Psoas muscle (tissue), 7 donors: ENCODE measurements at regions not wholly inside any gene's neighbourhood (a gene's known extent, or its start where the extent isn't known, plus 50 kb on each side); places are given as distances from the start of the nearest gene placed in this dataset.

Source experiments
- ATAC-seq, 4 donors: fragments of 200-7000 bp; cut with Tn5 transposase; one replicate each; pipeline ENCODE4 v1.9.1; 2020; ENCODE audit warnings: moderate library complexity in 3 of 4, mild to moderate bottlenecking in 2 of 4
- DNase-seq, 2 donors: peaks; one replicate each; pipeline ENCODE4 v3.0.0-alpha.2; 2020
- H3K27ac ChIP-seq: fragments of 200-600 bp; one replicate; pipeline ENCODE4 v1.8.0; 2022
- H3K27me3 ChIP-seq, 3 donors: fragments of 200-600 bp in 1 of 3; one replicate each; pipeline versions ENCODE4 v1.6.1 to v1.8.0; 2013 to 2022; ENCODE audit warnings: low read length in 2 of 3, mild to moderate bottlenecking in 2 of 3, moderate library complexity in 1 of 3; ENCODE audit not compliant: insufficient read depth in 3 of 3
- H3K36me3 ChIP-seq, 2 donors: fragments of 200-600 bp in 1 of 2; one replicate each; pipeline versions ENCODE4 v1.6.1 to v1.8.0; 2013 to 2022; ENCODE audit warnings: low read depth in 1 of 2, mild to moderate bottlenecking in 1 of 2, moderate library complexity in 1 of 2; ENCODE audit not compliant: insufficient read depth in 1 of 2
- H3K4me1 ChIP-seq: fragments of 200-600 bp; one replicate; pipeline ENCODE4 v1.8.0; 2022
- H3K4me3 ChIP-seq: fragments of 200-600 bp; one replicate; pipeline ENCODE4 v1.8.0; 2022; ENCODE audit warnings: mild to moderate bottlenecking
- H3K9me3 ChIP-seq: fragments of 200-600 bp; one replicate; pipeline ENCODE4 v1.8.0; 2022
- WGBS, 3 donors: extraction: QIAGEN DNeasy Blood & Tissue Kit; methylation state at CpG; one replicate each; pipeline versions ENCODE4 v1.1.6 to v1.1.7; 2013; 5-methylcytosine and 5-hydroxymethylcytosine counted together
- intact Hi-C, 2 donors: fragments of 100-400 bp; cut with DNase I; formaldehyde crosslinking; loops; one replicate each; pipeline versions ENCODE4 v1.11.0 to v1.14.2; 2022
- TF ChIP-seq, protein P1 (sequence below): fragments of 200-600 bp; IDR thresholded peaks from one replicate; pipeline ENCODE4 v1.8.0; 2022; ENCODE audit warnings: antibody characterized with exemption
- donor health status: healthy with polysubstance abuse.
- donor health status: DM: no; HTN: no; CAD: no; lungs with moderate emphysema.
- donor health status: Bipolar disorder and iron deficiency.
- donor health status: healthy.
- donor health status: DM: yes; HTN: yes; CAD: no.
- donor health status: DM: no; HTN: no; CAD: no.
- donor health status: DM: yes; HTN: yes; CAD: no.

DNA sequence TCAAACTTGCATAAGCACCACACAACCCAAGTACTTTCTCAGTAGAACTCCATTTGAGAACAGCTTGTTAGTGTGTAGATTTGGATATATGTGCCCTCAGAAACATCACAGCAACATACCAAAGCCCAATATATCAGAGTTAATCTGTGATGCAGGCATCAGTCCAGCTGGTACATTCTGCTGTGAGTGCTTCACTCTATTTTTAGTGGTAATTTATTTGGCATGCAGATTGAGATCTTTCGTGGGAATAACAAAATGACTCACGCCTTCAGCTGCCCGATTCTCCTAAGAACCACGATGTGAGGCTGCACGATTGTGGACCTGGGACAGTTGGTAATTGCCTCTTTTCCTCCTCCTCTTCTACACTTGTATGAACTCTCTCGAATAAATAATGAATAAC, 730.7 kb downstream of the SQOR start:
- H3K36me3 ChIP-seq: no peaks in the 10 kb centered on the region
- no peaks in the 10 kb centered on the region for H3K9me3 ChIP-seq
- H3K4me3 ChIP-seq: no peak overlapping the region
- TF ChIP-seq, protein P1, sequence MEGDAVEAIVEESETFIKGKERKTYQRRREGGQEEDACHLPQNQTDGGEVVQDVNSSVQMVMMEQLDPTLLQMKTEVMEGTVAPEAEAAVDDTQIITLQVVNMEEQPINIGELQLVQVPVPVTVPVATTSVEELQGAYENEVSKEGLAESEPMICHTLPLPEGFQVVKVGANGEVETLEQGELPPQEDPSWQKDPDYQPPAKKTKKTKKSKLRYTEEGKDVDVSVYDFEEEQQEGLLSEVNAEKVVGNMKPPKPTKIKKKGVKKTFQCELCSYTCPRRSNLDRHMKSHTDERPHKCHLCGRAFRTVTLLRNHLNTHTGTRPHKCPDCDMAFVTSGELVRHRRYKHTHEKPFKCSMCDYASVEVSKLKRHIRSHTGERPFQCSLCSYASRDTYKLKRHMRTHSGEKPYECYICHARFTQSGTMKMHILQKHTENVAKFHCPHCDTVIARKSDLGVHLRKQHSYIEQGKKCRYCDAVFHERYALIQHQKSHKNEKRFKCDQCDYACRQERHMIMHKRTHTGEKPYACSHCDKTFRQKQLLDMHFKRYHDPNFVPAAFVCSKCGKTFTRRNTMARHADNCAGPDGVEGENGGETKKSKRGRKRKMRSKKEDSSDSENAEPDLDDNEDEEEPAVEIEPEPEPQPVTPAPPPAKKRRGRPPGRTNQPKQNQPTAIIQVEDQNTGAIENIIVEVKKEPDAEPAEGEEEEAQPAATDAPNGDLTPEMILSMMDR: no peak
- no peak overlapping the region for H3K27ac ChIP-seq
- intact Hi-C loops: no loop called here
- WGBS, 3 donors: 35 to 43% (median 39%) methylated on average over 6 of the region's 6 CpGs
- H3K4me1 ChIP-seq: no peaks in the 10 kb centered on the region
- DNase-seq: peak in 1 of 2 donors; percentile 36
- no peaks in the 10 kb centered on the region for H3K27me3 ChIP-seq
- no peak for ATAC-seq

GRCh38 chr15:46366360-46367007, 731.7 kb downstream of the SQOR start:
- no peak for ATAC-seq
- no peaks in the 10 kb centered on the region for H3K4me1 ChIP-seq
- DNase-seq: no peak
- H3K27ac ChIP-seq: no peak overlapping the region
- no peaks in the 10 kb centered on the region for H3K36me3 ChIP-seq
- H3K27me3 ChIP-seq: no peaks in the 10 kb centered on the region
- 43 to 56% (median 49%) methylated on average over 2 of the region's 2 CpGs for WGBS, 3 donors
- H3K9me3 ChIP-seq: peaks cover 2% of the 10 kb centered on the region
- no peak overlapping the region for H3K4me3 ChIP-seq
- TF ChIP-seq, protein P1: no peak
- intact Hi-C loops: no loop called here

DNA sequence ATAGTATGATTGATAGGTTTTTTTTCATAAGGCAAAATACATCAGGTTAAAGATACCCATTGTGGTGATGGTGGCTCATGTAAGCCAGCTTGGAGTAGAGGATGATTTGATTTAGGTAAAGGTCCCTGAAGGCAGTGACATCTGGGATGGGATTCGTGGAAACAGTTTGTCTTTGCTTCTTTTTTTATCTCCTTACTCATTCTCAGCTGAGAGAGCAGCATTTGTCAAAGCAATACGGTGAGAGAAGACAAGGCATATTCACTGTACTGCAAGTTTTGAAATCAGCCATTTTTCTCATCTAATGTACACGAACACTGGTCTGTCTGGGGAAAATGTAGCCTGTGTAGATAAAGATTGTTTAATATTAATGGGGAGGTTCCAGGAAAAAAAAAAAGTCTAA, 749.1 kb downstream of the SQOR start:
- H3K36me3 ChIP-seq: no peaks in the 10 kb centered on the region
- no peak overlapping the region for H3K27ac ChIP-seq
- intact Hi-C loops: no loop called here
- ATAC-seq (no peak), DNase-seq (no peak)
- H3K27me3 ChIP-seq: no peaks in the 10 kb centered on the region
- no peaks in the 10 kb centered on the region for H3K9me3 ChIP-seq
- TF ChIP-seq, protein P1: no peak
- WGBS, 3 donors: 54 to 59% (median 59%) methylated on average over 3 of the region's 3 CpGs
- no peaks in the 10 kb centered on the region for H3K4me1 ChIP-seq
- no peak overlapping the region for H3K4me3 ChIP-seq

- 63 to 74% (median 70%) methylated on average over 1 of the region's 1 CpG for WGBS, 3 donors
- intact Hi-C loops: no loop called here
- no peaks in the 10 kb centered on the region for H3K4me1 ChIP-seq
- H3K9me3 ChIP-seq: peaks cover 7% of the 10 kb centered on the region
- ATAC-seq (no peak), DNase-seq (no peak)
- no peaks in the 10 kb centered on the region for H3K27me3 ChIP-seq
- H3K36me3 ChIP-seq: no peaks in the 10 kb centered on the region
- H3K4me3 ChIP-seq: no peak overlapping the region
- H3K27ac ChIP-seq: no peak overlapping the region
- TF ChIP-seq, protein P1: no peak
These were observed 751.5 kb downstream of the SQOR start for GRCh38 chr15:46386356-46386755.

- H3K4me3 ChIP-seq: no peak overlapping the region
- ATAC-seq (no peak), DNase-seq (no peak)
- intact Hi-C loops: no loop called here
- TF ChIP-seq, protein P1: no peak
- no peaks in the 10 kb centered on the region for H3K36me3 ChIP-seq
- peaks cover 7% of the 10 kb centered on the region for H3K9me3 ChIP-seq
- WGBS, 3 donors: 85 to 87% (median 86%) methylated on average over 4 of the region's 4 CpGs
- no peaks in the 10 kb centered on the region for H3K27me3 ChIP-seq
- H3K4me1 ChIP-seq: no peaks in the 10 kb centered on the region
- H3K27ac ChIP-seq: no peak overlapping the region
These were observed 754.9 kb downstream of the SQOR start for GRCh38 chr15:46389739-46390138.
